HCT116 (cell line): ENCODE measurements at regions not wholly inside any gene's neighbourhood (a gene's known extent, or its start where the extent isn't known, plus 50 kb on each side); places are given as distances from the start of the nearest gene placed in this dataset.

Experiments
- ATAC-seq: fragments of 200-7000 bp; cut with Tn5 transposase; 2 replicates; pipeline ENCODE4 v1.9.1; 2020; ENCODE audit warnings: mild to moderate bottlenecking, moderate library complexity
- BruUV-seq: library from RNA; stranded (reverse); fragments of 400-500 nt; replicated peaks from 2 replicates; lab custom pipeline; 2021; lab: Mats Ljungman, UMichigan
- CTCF ChIA-PET: fragments of 300-600 bp; sonication (Branson Sonifier 250); formaldehyde crosslinking; loops from one replicate; lab custom pipeline; 2021; ENCODE audit warnings: antibody characterized with exemption; lab: Charles Lee
- POLR2A ChIA-PET: fragments of 300-600, 350-600 bp; sonication (Branson Sonifier 250); formaldehyde crosslinking; loops from one replicate; lab custom pipeline; 2021; ENCODE audit warnings: antibody characterized with exemption; lab: Charles Lee
- RAD21 ChIA-PET, 2 experiments: fragments of 300-600 bp; sonication (Branson Sonifier 250); formaldehyde crosslinking; loops; one replicate each; lab custom pipeline; 2023; ENCODE audit warnings: low total read pairs in 2 of 2; ENCODE audit not compliant: uncharacterized antibody in 2 of 2, unreplicated experiment in 2 of 2, low non-redundant PET in 1 of 2; lab: Charles Lee
- DNase-seq: peaks from one replicate; pipeline ENCODE4 v3.0.0-alpha.2; 2010; ENCODE audit warnings: low read depth, low spot score
- H2AFZ ChIP-seq: fragments of 200-600 bp; shearing (Covaris generic), sonication (generic); 2 replicates; pipeline ENCODE4 v1.6.1; 2017; ENCODE audit warnings: low read depth, mixed run types, mixed read lengths, antibody characterized with exemption, low read length; ENCODE audit not compliant: poor library complexity, severe bottlenecking
- H3K27ac ChIP-seq: 2 replicates; pipeline ENCODE4 v1.5.1; 2012; ENCODE audit warnings: low read depth, low read length
- H3K27me3 ChIP-seq: fragments of 200-600 bp; sonication (generic); 2 replicates; pipeline ENCODE4 v1.6.1; 2016; ENCODE audit warnings: mixed run types, low read length, mixed read lengths; ENCODE audit not compliant: insufficient read depth
- H3K36me3 ChIP-seq, 2 experiments: fragments of 200-500 bp in 1 of 2; fragments of 200-600 bp in 1 of 2; sonication (Bioruptor generic) in 1 of 2; sonication (generic) in 1 of 2; 2 replicates each; pipeline versions ENCODE4 v1.5.1 to v1.6.1; 2014 to 2016; ENCODE audit warnings: low read length in 2 of 2, inconsistent platforms in 1 of 2, mixed read lengths in 1 of 2, mixed run types in 1 of 2; ENCODE audit not compliant: insufficient read depth in 2 of 2, control insufficient read depth in 1 of 2
- H3K4me1 ChIP-seq, 2 experiments: fragments of 200-600 bp in 1 of 2; sonication (generic) in 1 of 2; 2 replicates each; pipeline versions ENCODE4 v1.5.1 to v1.6.1; 2012 to 2017; ENCODE audit warnings: low read length in 2 of 2, inconsistent platforms in 1 of 2, mild to moderate bottlenecking in 1 of 2, mixed read lengths in 1 of 2, mixed run types in 1 of 2, moderate library complexity in 1 of 2; ENCODE audit not compliant: insufficient read depth in 2 of 2, control insufficient read depth in 1 of 2
- H3K4me2 ChIP-seq: fragments of 200-600 bp; sonication (generic); 2 replicates; pipeline ENCODE4 v1.6.1; 2017; ENCODE audit warnings: mixed run types, low read length, mixed read lengths
- H3K4me3 ChIP-seq, 2 experiments: fragments of 200-600 bp in 1 of 2; sonication (generic) in 1 of 2; replicated peaks in 1 of 2; 2 replicates each; pipeline ENCODE4 v1.5.1; 2011 to 2016; ENCODE audit warnings: low read length in 2 of 2, control low read depth in 1 of 2, low read depth in 1 of 2, mild to moderate bottlenecking in 1 of 2, mixed read lengths in 1 of 2, mixed run types in 1 of 2
- H3K79me2 ChIP-seq: fragments of 200-600 bp; sonication (generic); 2 replicates; pipeline ENCODE4 v1.6.1; 2017; ENCODE audit warnings: mild to moderate bottlenecking, mixed run types, low read length, moderate library complexity, mixed read lengths; ENCODE audit not compliant: insufficient read depth
- H3K9ac ChIP-seq: fragments of 200-600 bp; sonication (generic); 2 replicates; pipeline ENCODE4 v1.6.1; 2016; ENCODE audit warnings: low read length, mixed read lengths
- H3K9me2 ChIP-seq: fragments of 200-600 bp; sonication (generic), shearing (Covaris generic); 2 replicates; pipeline ENCODE4 v1.6.1; 2017; ENCODE audit warnings: mixed run types, mild to moderate bottlenecking, moderate library complexity; ENCODE audit not compliant: insufficient read depth
- H3K9me3 ChIP-seq, 2 experiments: fragments of 200-500 bp in 1 of 2; fragments of 200-600 bp in 1 of 2; sonication (Bioruptor generic) in 1 of 2; sonication (generic) in 1 of 2; 2 replicates each; pipeline ENCODE4 v1.6.1; 2014 to 2017; ENCODE audit warnings: low read length in 2 of 2, mixed read lengths in 2 of 2, inconsistent platforms in 1 of 2, low read depth in 1 of 2, mild to moderate bottlenecking in 1 of 2, mixed run types in 1 of 2, moderate library complexity in 1 of 2; ENCODE audit not compliant: control insufficient read depth in 1 of 2, insufficient read depth in 1 of 2
- H4K20me1 ChIP-seq: fragments of 200-600 bp; sonication (generic), shearing (Covaris generic); 2 replicates; pipeline ENCODE4 v1.6.1; 2017; ENCODE audit warnings: mixed run types, mild to moderate bottlenecking, moderate library complexity; ENCODE audit not compliant: insufficient read depth
- CTCF ChIP-seq, 3 experiments: fragments of 200-600 bp in 1 of 3; sonication (generic) in 1 of 3; IDR thresholded peaks in 2 of 3; conservative IDR thresholded peaks in 1 of 3; 2 replicates each; pipeline ENCODE4 v1.5.1; 2012 to 2017; ENCODE audit warnings: low read depth in 2 of 3, low read length in 2 of 3, antibody characterized with exemption in 1 of 3, borderline replicate concordance in 1 of 3, control low read depth in 1 of 3, mild to moderate bottlenecking in 1 of 3, mixed read lengths in 1 of 3, mixed run types in 1 of 3, moderate library complexity in 1 of 3; ENCODE audit not compliant: insufficient read depth in 1 of 3
- REST ChIP-seq: IDR thresholded peaks from 2 replicates; pipeline ENCODE4 v1.6.1; 2012; ENCODE audit warnings: low read depth
- intact Hi-C: fragments of 100-400 bp; cut with micrococcal nuclease; formaldehyde crosslinking; loops from 2 replicates; pipeline ENCODE4 v1.10.0; 2022

- TF ChIP-seq REST = no peak
- TF ChIP-seq CTCF (IDR thresholded peaks at IDR 0.05 in 2 of 3, conservative IDR thresholded peaks at IDR 0.05 in 1 of 3; ENCODE audit: borderline replicate concordance in 1 of 3, insufficient read depth in 1 of 3, low read depth in 2 of 3, low read length in 2 of 3) = no peak
Measured at GRCh38 chr18:37671530-37671929, 105.9 kb upstream of the CELF4 start (continued).

GRCh38 chr18:37671119-37671518, 105.5 kb upstream of the CELF4 start:
- Histone ChIP-seq H3K27ac (no peak overlapping the region), H2AFZ (no peak overlapping the region), H3K79me2 (no peaks in the 10 kb centered on the region), H4K20me1 (no peaks in the 10 kb centered on the region), H3K9me2 (no peaks in the 10 kb centered on the region), H3K4me2 (no peak overlapping the region), H3K4me3 (no peak overlapping the region), H3K9ac (no peak overlapping the region), H3K4me1 (peaks cover 0 to 20% of the 10 kb centered on the region in 2 experiments; a peak in 2 of 4 replicates), H3K36me3 (no peaks in the 10 kb centered on the region), H3K27me3 (no peaks in the 10 kb centered on the region), H3K9me3 (no peaks in the 10 kb centered on the region)
- ChIA-PET RAD21 (no interaction called here), CTCF (no interaction called here), POLR2A (no interaction called here)
- TF ChIP-seq CTCF (IDR thresholded peaks at IDR 0.05 in 2 of 3, conservative IDR thresholded peaks at IDR 0.05 in 1 of 3; ENCODE audit: borderline replicate concordance in 1 of 3, insufficient read depth in 1 of 3, low read depth in 2 of 3, low read length in 2 of 3) = no peak
- DNase-seq (no peak), ATAC-seq (no peak)
- intact Hi-C loops = no loop called here
- BruUV-seq = no TSS peak
